HepG2 (cell line): ENCODE measurements at regions not wholly inside any gene's neighbourhood (a gene's known extent, or its start where the extent isn't known, plus 50 kb on each side); places are given as distances from the start of the nearest gene placed in this dataset.

Source experiments
- ATAC-seq: fragments of 200-7000 bp; cut with Tn5 transposase; 3 replicates; pipeline ENCODE4 v1.9.1; 2020; ENCODE audit warnings: mild to moderate bottlenecking, moderate library complexity
- BruUV-seq: library from RNA; stranded (reverse); fragments of 400-500 nt; replicated peaks from 2 replicates; lab custom pipeline; 2021; lab: Mats Ljungman, UMichigan
- CTCF ChIA-PET: fragments of 300-600 bp; formaldehyde crosslinking; extraction: SDS; loops from one replicate; lab custom pipeline; 2021; ENCODE audit warnings: low total read pairs, inconsistent platforms, low intra/inter-chr PET ratio; lab: Yijun Ruan, JAX
- POLR2A ChIA-PET: fragments of 350-600 bp; sonication (Branson Sonifier 250); formaldehyde crosslinking; loops from one replicate; lab custom pipeline; 2020; ENCODE audit warnings: antibody characterized with exemption, inconsistent platforms; lab: Yijun Ruan, JAX
- DNase-seq: peaks from one replicate; pipeline ENCODE4 v3.0.0-alpha.2; 2015; ENCODE audit warnings: low spot score
- FAIRE-seq: peaks from 3 replicates; lab custom pipeline; 2011; peaks lifted over from hg19 to GRCh38; lab: Jason Lieb, UNC
- H2AFZ ChIP-seq: one replicate; pipeline ENCODE4 v1.6.1; 2011; ENCODE audit warnings: low read length, inconsistent platforms
- H3K27ac ChIP-seq: fragments of 300-600 bp; 3 replicates; pipeline ENCODE4 v1.8.0; 2011; ENCODE audit warnings: mixed run types, mild to moderate bottlenecking, mixed read lengths, low read length, inconsistent platforms; ENCODE audit not compliant: insufficient read depth; ENCODE audit errors: extremely low read length
- H3K27me3 ChIP-seq, 2 experiments: fragments of 200-600 bp in 1 of 2; 2 replicates in 1 of 2; 3 replicates in 1 of 2; pipeline versions ENCODE4 v1.6.0 to v1.8.0; 2011; ENCODE audit warnings: low read length in 2 of 2, mild to moderate bottlenecking in 2 of 2, moderate library complexity in 2 of 2, inconsistent platforms in 1 of 2; ENCODE audit not compliant: insufficient read depth in 2 of 2, control insufficient read depth in 1 of 2
- H3K36me3 ChIP-seq, 2 experiments: fragments of 200-600 bp in 1 of 2; replicated peaks in 1 of 2; 2 replicates in 1 of 2; 3 replicates in 1 of 2; pipeline versions ENCODE4 v1.5.1 to v1.8.0; 2011; ENCODE audit warnings: low read length in 2 of 2, inconsistent platforms in 1 of 2; ENCODE audit not compliant: insufficient read depth in 2 of 2, control insufficient read depth in 1 of 2
- H3K4me1 ChIP-seq: 2 replicates; pipeline ENCODE4 v1.5.1; 2012; ENCODE audit warnings: low read length, inconsistent platforms; ENCODE audit not compliant: insufficient read depth
- H3K4me2 ChIP-seq: 2 replicates; pipeline ENCODE4 v1.6.0; 2011; ENCODE audit warnings: low read depth, low read length, inconsistent platforms
- H3K4me3 ChIP-seq, 3 experiments: fragments of 200-600 bp in 1 of 3; sonication (generic), shearing (Covaris generic) in 1 of 3; replicated peaks in 1 of 3; 2 replicates each; pipeline ENCODE4 v1.5.1; 2011 to 2016; ENCODE audit warnings: low read length in 3 of 3, inconsistent platforms in 2 of 3, low read depth in 2 of 3, mild to moderate bottlenecking in 2 of 3, control low read depth in 1 of 3, mixed read lengths in 1 of 3; ENCODE audit not compliant: insufficient read depth in 1 of 3
- H3K79me2 ChIP-seq: one replicate; pipeline ENCODE4 v1.6.1; 2011; ENCODE audit warnings: low read length, inconsistent platforms; ENCODE audit not compliant: insufficient read depth
- H3K9ac ChIP-seq: 2 replicates; pipeline ENCODE4 v1.6.0; 2011; ENCODE audit warnings: mild to moderate bottlenecking, low read depth, low read length, inconsistent platforms; ENCODE audit not compliant: insufficient read depth
- H3K9me3 ChIP-seq: 2 replicates; pipeline ENCODE4 v1.5.1; 2012; ENCODE audit warnings: mild to moderate bottlenecking, low read length
- H4K20me1 ChIP-seq: 2 replicates; pipeline ENCODE4 v1.6.0; 2011; ENCODE audit warnings: inconsistent platforms, mild to moderate bottlenecking, low read length, moderate library complexity; ENCODE audit not compliant: insufficient read depth
- BCLAF1 ChIP-seq: fragments of 450-650 bp; IDR thresholded peaks from 2 replicates; pipeline ENCODE4 v1.6.1; 2017; ENCODE audit warnings: mild to moderate bottlenecking
- DMAP1 ChIP-seq: IDR thresholded peaks from 2 replicates; pipeline ENCODE4 v1.6.1; 2016
- LCORL ChIP-seq, 2 experiments: fragments of 450-650 bp in 1 of 2; sonication (generic) in 1 of 2; formaldehyde crosslinking in 1 of 2; IDR thresholded peaks; 2 replicates each; pipeline versions ENCODE4 v1.5.0 to v1.6.1; 2017 to 2020; ENCODE audit warnings: antibody characterized with exemption in 1 of 2, missing genetic modification reagents in 1 of 2
- RARG ChIP-seq: sonication (generic); formaldehyde crosslinking; IDR thresholded peaks from 2 replicates; pipeline ENCODE4 v1.4.0; 2020; ENCODE audit warnings: low read depth, mild to moderate bottlenecking, missing genetic modification reagents
- SP140L ChIP-seq: sonication (generic); formaldehyde crosslinking; IDR thresholded peaks from 2 replicates; pipeline ENCODE4 v1.4.0; 2020; ENCODE audit warnings: missing genetic modification reagents, borderline replicate concordance
- ZBTB4 ChIP-seq: sonication (generic); formaldehyde crosslinking; IDR thresholded peaks from 2 replicates; pipeline ENCODE4 v1.4.0; 2020; ENCODE audit warnings: missing genetic modification reagents, mild to moderate bottlenecking, borderline replicate concordance
- ZBTB46 ChIP-seq: sonication (generic); formaldehyde crosslinking; IDR thresholded peaks from 2 replicates; pipeline ENCODE4 v1.4.0; 2020; ENCODE audit warnings: mild to moderate bottlenecking, missing genetic modification reagents, borderline replicate concordance
- ZNF251 ChIP-seq: sonication (generic); formaldehyde crosslinking; IDR thresholded peaks from 2 replicates; pipeline ENCODE4 v1.9.0; 2021; ENCODE audit warnings: mild to moderate bottlenecking, missing genetic modification reagents
- ZNF326 ChIP-seq: sonication (generic); formaldehyde crosslinking; IDR thresholded peaks from 2 replicates; pipeline ENCODE4 v1.4.0; 2020; ENCODE audit warnings: missing genetic modification reagents, borderline replicate concordance
- ZNF441 ChIP-seq: sonication (generic); formaldehyde crosslinking; IDR thresholded peaks from 2 replicates; pipeline ENCODE4 v1.7.0; 2021; ENCODE audit warnings: missing genetic modification reagents, borderline replicate concordance
- ZNF629 ChIP-seq: sonication (generic); formaldehyde crosslinking; conservative IDR thresholded peaks from 2 replicates; pipeline ENCODE4 v1.5.0; 2020; ENCODE audit warnings: missing genetic modification reagents
- WGBS: methylation state at CpG from one replicate; pipeline ENCODE4 v1.1.6; 2017; ENCODE audit warnings: low lambda C conversion rate; 5-methylcytosine and 5-hydroxymethylcytosine counted together
- in situ Hi-C: cut with HindIII; loops from 2 replicates; pipeline ENCODE4 v1.10.0; 2017; ENCODE audit warnings: low pct_unique_long_range_greater_than_20kb; ENCODE audit not compliant: extremely low pct_ligation_motif_present
- intact Hi-C: fragments of 100-400 bp; cut with micrococcal nuclease; formaldehyde crosslinking; loops from one replicate; pipeline ENCODE4 v1.10.0; 2022; ENCODE audit not compliant: unreplicated experiment
- TF ChIP-seq, protein P1 (sequence below): sonication (generic); formaldehyde crosslinking; IDR thresholded peaks from 2 replicates; pipeline ENCODE4 v1.4.0; 2020; ENCODE audit warnings: missing genetic modification reagents, borderline replicate concordance
- TF ChIP-seq, protein P2 (sequence below): sonication (generic); formaldehyde crosslinking; IDR thresholded peaks from 2 replicates; pipeline ENCODE4 v1.4.0; 2020; ENCODE audit warnings: missing genetic modification reagents, borderline replicate concordance

DNA sequence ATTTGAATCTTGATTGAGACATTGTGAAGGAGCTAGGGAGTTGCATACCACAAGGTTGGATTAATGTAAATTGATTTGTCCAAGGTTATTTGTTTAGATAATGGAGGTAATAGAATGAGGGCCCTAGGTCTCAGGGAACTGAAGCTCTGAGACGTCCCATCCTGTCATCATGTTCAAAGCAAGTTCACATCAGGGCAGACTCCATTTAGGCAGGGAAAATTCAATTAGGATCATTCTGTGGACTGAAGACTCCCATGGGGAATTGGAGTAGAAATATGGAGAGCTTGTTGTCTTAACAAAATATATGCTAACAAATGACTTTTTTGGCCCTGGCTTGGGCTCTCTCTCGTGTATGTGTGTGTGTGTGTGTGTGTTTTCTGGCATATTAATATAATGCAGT is 722.0 kb upstream of the ADAMTS16 start:
- no peaks in the 10 kb centered on the region for H3K36me3 ChIP-seq
- no TSS peak for BruUV-seq
- intact Hi-C loops: no loop called here
- CTCF ChIA-PET: no interaction called here
- no peaks in the 10 kb centered on the region for H3K79me2 ChIP-seq
- no peaks in the 10 kb centered on the region for H4K20me1 ChIP-seq
- 2% methylated on average over 2 of the region's 2 CpGs for WGBS
- POLR2A ChIA-PET: no interaction called here
- no peak for ATAC-seq
- no peak for FAIRE-seq
- no peaks in the 10 kb centered on the region for H3K27me3 ChIP-seq
- H3K9me3 ChIP-seq: peaks cover 85% of the 10 kb centered on the region
- no peak overlapping the region for H3K4me3 ChIP-seq
- DNase-seq: no peak
- in situ Hi-C loops: no loop called here
- no peak overlapping the region for H3K27ac ChIP-seq
- H2AFZ ChIP-seq: no peak overlapping the region
- H3K4me2 ChIP-seq: no peak overlapping the region
- no peak overlapping the region for H3K9ac ChIP-seq
- no peak for TF ChIP-seq ZBTB4 (CRISPR knock-in tag)
- TF ChIP-seq ZNF629 (CRISPR knock-in tag): no peak
- no peak for TF ChIP-seq ZNF441 (CRISPR knock-in tag)
- TF ChIP-seq, protein P1, sequence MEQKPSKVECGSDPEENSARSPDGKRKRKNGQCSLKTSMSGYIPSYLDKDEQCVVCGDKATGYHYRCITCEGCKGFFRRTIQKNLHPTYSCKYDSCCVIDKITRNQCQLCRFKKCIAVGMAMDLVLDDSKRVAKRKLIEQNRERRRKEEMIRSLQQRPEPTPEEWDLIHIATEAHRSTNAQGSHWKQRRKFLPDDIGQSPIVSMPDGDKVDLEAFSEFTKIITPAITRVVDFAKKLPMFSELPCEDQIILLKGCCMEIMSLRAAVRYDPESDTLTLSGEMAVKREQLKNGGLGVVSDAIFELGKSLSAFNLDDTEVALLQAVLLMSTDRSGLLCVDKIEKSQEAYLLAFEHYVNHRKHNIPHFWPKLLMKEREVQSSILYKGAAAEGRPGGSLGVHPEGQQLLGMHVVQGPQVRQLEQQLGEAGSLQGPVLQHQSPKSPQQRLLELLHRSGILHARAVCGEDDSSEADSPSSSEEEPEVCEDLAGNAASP (CRISPR knock-in tag): no peak
- TF ChIP-seq DMAP1 (CRISPR knock-in tag): no peak
- TF ChIP-seq SP140L: no peak
- no peak for TF ChIP-seq LCORL (IDR thresholded peaks at IDR 0.05)
- TF ChIP-seq LCORL (CRISPR knock-in tag; IDR thresholded peaks at IDR 0.05): no peak
- TF ChIP-seq, protein P2, sequence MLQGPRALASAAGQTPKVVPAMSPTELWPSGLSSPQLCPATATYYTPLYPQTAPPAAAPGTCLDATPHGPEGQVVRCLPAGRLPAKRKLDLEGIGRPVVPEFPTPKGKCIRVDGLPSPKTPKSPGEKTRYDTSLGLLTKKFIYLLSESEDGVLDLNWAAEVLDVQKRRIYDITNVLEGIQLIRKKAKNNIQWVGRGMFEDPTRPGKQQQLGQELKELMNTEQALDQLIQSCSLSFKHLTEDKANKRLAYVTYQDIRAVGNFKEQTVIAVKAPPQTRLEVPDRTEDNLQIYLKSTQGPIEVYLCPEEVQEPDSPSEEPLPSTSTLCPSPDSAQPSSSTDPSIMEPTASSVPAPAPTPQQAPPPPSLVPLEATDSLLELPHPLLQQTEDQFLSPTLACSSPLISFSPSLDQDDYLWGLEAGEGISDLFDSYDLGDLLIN (CRISPR knock-in tag): no peak
- no peak for TF ChIP-seq ZBTB46
- no peak for TF ChIP-seq ZNF251 (CRISPR knock-in tag)
- TF ChIP-seq BCLAF1: no peak
- no peak for TF ChIP-seq ZNF326
- no peak for TF ChIP-seq RARG (CRISPR knock-in tag)
- no peaks in the 10 kb centered on the region for H3K4me1 ChIP-seq
